Right lobe of liver (tissue), 6 donors: ENCODE measurements at regions not wholly inside any gene's neighbourhood (a gene's known extent, or its start where the extent isn't known, plus 50 kb on each side); places are given as distances from the start of the nearest gene placed in this dataset.

Source experiments
- ATAC-seq, 4 donors: fragments of 200-7000 bp; cut with Tn5 transposase; one replicate each; pipeline ENCODE4 v1.9.1; 2020; ENCODE audit warnings: mild to moderate bottlenecking in 4 of 4, moderate library complexity in 4 of 4
- DNase-seq, 3 donors: peaks; one replicate each; pipeline ENCODE4 v3.0.0-alpha.2; 2020
- H3K27ac ChIP-seq, 3 donors: fragments of 200-600 bp; one replicate each; pipeline ENCODE4 v1.8.0; 2022
- H3K27me3 ChIP-seq, 2 donors: fragments of 200-600 bp; one replicate each; pipeline ENCODE4 v1.8.0; 2022
- H3K36me3 ChIP-seq, 4 donors: fragments of 200-600 bp; sonication (generic) in 1 of 4; one replicate each; pipeline versions ENCODE4 v1.5.1 to v1.8.0; 2017 to 2022; ENCODE audit warnings: control low read depth in 1 of 4
- H3K4me1 ChIP-seq, 4 donors: fragments of 200-600 bp; sonication (generic) in 1 of 4; one replicate each; pipeline versions ENCODE4 v1.5.1 to v1.8.0; 2017 to 2022; ENCODE audit warnings: control low read depth in 1 of 4
- H3K4me3 ChIP-seq, 3 donors: fragments of 200-600 bp; one replicate each; pipeline ENCODE4 v1.8.0; 2022
- H3K9me3 ChIP-seq, 4 donors: fragments of 200-600 bp; sonication (generic) in 1 of 4; one replicate each; pipeline versions ENCODE4 v1.5.1 to v1.8.0; 2017 to 2022; ENCODE audit warnings: control low read depth in 1 of 4
- POLR2A ChIP-seq: fragments of 450-650 bp; IDR thresholded peaks from one replicate; pipeline ENCODE4 v1.6.1; 2017; ENCODE audit warnings: antibody characterized with exemption, mild to moderate bottlenecking
- WGBS: methylation state at CpG from one replicate; pipeline ENCODE4 v1.1.6; 2018; ENCODE audit warnings: low coverage, low lambda C conversion rate; ENCODE audit not compliant: insufficient coverage; ENCODE audit errors: missing lambda C conversion rate; 5-methylcytosine and 5-hydroxymethylcytosine counted together
- intact Hi-C, 2 donors: fragments of 100-400 bp; cut with DNase I; formaldehyde crosslinking; loops; one replicate each; pipeline versions ENCODE4 v1.11.2 to v1.14.1; 2022
- TF ChIP-seq, protein P1 (sequence below), 4 donors: fragments of 200-600 bp in 3 of 4; fragments of 450-650 bp in 1 of 4; IDR thresholded peaks; one replicate each; pipeline versions ENCODE4 v1.5.1 to v1.8.0; 2016 to 2022; ENCODE audit warnings: antibody characterized with exemption in 4 of 4, mild to moderate bottlenecking in 2 of 4
- donor health status: DM: no; HTN: yes; CAD: no.
- donor health status: DM: no; HTN: no; CAD: no.
- donor health status: DM: no; HTN: no; CAD: no.
- donor health status: DM: no; HTN: yes; CAD: no.
- donor health status: DM: no; HTN: yes; CAD: no.

DNA sequence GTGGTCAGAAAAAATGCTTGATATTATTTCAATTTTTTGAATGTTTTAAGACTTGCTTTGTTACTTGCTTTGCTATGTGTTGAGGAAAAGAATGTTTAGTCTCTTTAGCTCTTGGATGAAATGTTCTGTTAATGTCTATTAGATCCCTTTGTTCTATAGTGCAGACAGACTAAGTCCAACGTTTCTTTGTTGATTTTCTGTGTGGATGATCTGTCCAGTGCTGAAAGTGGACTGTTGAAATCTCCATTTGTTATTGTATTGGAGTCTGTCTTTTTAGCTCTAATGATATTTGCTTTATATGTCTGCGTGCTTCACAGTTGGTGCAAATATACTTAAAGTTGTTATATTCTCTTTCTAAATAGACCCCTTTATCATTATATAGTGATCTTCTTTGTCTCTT lies 220.6 kb downstream of the GUCY2F start:
- intact Hi-C loops = no loop called here
- DNase-seq (no peak), ATAC-seq (no peak)
- 25% methylated on average over 2 of the region's 2 CpGs for WGBS
- no peak overlapping the region for H3K27ac ChIP-seq
- H3K27me3 ChIP-seq = no peaks in the 10 kb centered on the region
- no peaks in the 10 kb centered on the region for H3K4me1 ChIP-seq
- TF ChIP-seq, protein P1, sequence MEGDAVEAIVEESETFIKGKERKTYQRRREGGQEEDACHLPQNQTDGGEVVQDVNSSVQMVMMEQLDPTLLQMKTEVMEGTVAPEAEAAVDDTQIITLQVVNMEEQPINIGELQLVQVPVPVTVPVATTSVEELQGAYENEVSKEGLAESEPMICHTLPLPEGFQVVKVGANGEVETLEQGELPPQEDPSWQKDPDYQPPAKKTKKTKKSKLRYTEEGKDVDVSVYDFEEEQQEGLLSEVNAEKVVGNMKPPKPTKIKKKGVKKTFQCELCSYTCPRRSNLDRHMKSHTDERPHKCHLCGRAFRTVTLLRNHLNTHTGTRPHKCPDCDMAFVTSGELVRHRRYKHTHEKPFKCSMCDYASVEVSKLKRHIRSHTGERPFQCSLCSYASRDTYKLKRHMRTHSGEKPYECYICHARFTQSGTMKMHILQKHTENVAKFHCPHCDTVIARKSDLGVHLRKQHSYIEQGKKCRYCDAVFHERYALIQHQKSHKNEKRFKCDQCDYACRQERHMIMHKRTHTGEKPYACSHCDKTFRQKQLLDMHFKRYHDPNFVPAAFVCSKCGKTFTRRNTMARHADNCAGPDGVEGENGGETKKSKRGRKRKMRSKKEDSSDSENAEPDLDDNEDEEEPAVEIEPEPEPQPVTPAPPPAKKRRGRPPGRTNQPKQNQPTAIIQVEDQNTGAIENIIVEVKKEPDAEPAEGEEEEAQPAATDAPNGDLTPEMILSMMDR (IDR thresholded peaks at IDR 0.05) = no peak
- TF ChIP-seq POLR2A = no peak
- no peaks in the 10 kb centered on the region for H3K36me3 ChIP-seq
- no peak overlapping the region for H3K4me3 ChIP-seq
- H3K9me3 ChIP-seq = no peaks in the 10 kb centered on the region

DNA sequence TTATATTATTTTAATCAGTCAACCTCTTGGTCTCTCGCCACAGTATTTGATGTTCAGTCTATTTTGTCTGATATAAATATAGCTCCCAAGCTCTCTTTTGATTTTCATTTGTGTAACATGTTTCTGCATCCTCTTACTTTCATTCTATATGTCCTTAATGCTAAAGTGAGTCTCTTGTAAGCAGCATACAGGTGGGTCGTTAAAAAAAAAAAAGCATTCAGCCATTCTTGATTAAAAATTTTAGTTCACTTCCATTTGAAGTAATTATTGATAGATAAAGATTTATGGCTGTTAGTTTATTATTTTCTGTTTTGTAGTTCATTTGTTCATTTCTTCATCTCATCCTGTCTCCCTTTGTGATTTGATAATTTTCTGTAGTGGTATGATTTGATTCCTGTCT lies 229.1 kb downstream of the GUCY2F start:
- TF ChIP-seq, protein P1 (IDR thresholded peaks at IDR 0.05) = no peak
- no peak for TF ChIP-seq POLR2A
- no peak for DNase-seq
- WGBS = 50% methylated on average over 2 of the region's 2 CpGs
- peaks cover 0 to 6% (median 0%) of the 10 kb centered on the region in 4 donors for H3K9me3 ChIP-seq
- no peaks in the 10 kb centered on the region for H3K4me1 ChIP-seq
- no peak overlapping the region for H3K4me3 ChIP-seq
- intact Hi-C loops = no loop called here
- ATAC-seq = no peak
- H3K27ac ChIP-seq = no peak overlapping the region
- no peaks in the 10 kb centered on the region for H3K27me3 ChIP-seq
- no peaks in the 10 kb centered on the region for H3K36me3 ChIP-seq

DNA sequence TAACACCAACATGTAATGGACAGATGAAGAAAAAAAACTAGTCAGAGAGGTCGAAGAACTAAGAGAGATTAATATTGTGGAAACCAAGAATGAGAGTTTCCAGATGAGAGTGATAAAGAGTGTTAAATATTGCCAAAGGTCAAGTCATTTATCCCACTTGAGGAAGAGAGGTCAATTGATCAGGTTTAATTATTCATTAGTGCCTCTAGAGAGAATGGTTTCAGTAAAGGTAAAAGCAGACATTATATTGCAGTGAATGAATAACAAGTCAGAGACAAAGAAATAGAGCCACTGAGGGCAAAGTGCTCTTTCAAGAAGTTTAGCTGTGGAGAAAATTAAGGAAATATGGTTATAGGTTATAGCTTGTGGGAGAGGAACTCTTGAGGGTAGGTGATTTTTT lies 263.1 kb downstream of the GUCY2F start:
- Histone ChIP-seq H3K9me3 (no peaks in the 10 kb centered on the region), H3K27me3 (peaks cover 0 to 9% of the 10 kb centered on the region in 2 donors), H3K4me3 (no peak overlapping the region), H3K4me1 (no peaks in the 10 kb centered on the region), H3K36me3 (no peaks in the 10 kb centered on the region), H3K27ac (no peak overlapping the region)
- WGBS = 5% methylated on average over 1 of the region's 1 CpG
- ATAC-seq = no peak
- no peak for TF ChIP-seq POLR2A
- TF ChIP-seq, protein P1 (IDR thresholded peaks at IDR 0.05) = no peak
- intact Hi-C loops = no loop called here
- no peak for DNase-seq

DNA sequence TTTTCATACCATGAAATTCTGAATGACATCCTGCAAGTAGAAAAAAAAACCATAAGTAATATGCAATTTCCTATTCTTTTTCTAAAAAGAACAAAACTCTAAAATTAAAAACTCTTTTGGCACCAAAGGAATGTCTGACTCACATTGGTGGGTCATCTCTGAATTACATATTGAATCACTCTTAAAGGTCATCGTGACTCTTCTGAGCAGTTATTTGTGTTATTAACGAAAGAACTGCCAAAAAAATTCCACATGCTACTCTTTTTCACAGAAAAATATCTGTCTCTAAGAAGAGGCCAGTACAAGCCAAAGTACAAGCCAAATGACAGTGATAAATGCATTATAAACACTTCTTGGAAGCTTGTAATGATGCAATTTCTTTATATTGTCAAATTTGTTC lies 282.2 kb downstream of the GUCY2F start:
- DNase-seq = no peak
- intact Hi-C loops = no loop called here
- WGBS = 32% methylated on average over 2 of the region's 2 CpGs

More for the DNA sequence above, 282.2 kb downstream of the GUCY2F start:
- H3K4me1 ChIP-seq = no peaks in the 10 kb centered on the region
- H3K27ac ChIP-seq = no peak overlapping the region
- no peak for TF ChIP-seq POLR2A
- TF ChIP-seq, protein P1 (IDR thresholded peaks at IDR 0.05) = no peak
- no peak for ATAC-seq
- H3K36me3 ChIP-seq = no peaks in the 10 kb centered on the region
- H3K4me3 ChIP-seq = no peak overlapping the region
- no peaks in the 10 kb centered on the region for H3K9me3 ChIP-seq
- H3K27me3 ChIP-seq = no peaks in the 10 kb centered on the region
